HepG2 (cell line): ENCODE measurements at regions not wholly inside any gene's neighbourhood (a gene's known extent, or its start where the extent isn't known, plus 50 kb on each side); places are given as distances from the start of the nearest gene placed in this dataset.

Experiments used
- ATAC-seq: fragments of 200-7000 bp; cut with Tn5 transposase; 3 replicates; pipeline ENCODE4 v1.9.1; 2020; ENCODE audit warnings: mild to moderate bottlenecking, moderate library complexity
- BruUV-seq: library from RNA; stranded (reverse); fragments of 400-500 nt; replicated peaks from 2 replicates; lab custom pipeline; 2021; lab: Mats Ljungman, UMichigan
- CTCF ChIA-PET: fragments of 300-600 bp; formaldehyde crosslinking; extraction: SDS; loops from one replicate; lab custom pipeline; 2021; ENCODE audit warnings: low total read pairs, inconsistent platforms, low intra/inter-chr PET ratio; lab: Yijun Ruan, JAX
- POLR2A ChIA-PET: fragments of 350-600 bp; sonication (Branson Sonifier 250); formaldehyde crosslinking; loops from one replicate; lab custom pipeline; 2020; ENCODE audit warnings: antibody characterized with exemption, inconsistent platforms; lab: Yijun Ruan, JAX
- DNase-seq: peaks from one replicate; pipeline ENCODE4 v3.0.0-alpha.2; 2015; ENCODE audit warnings: low spot score
- FAIRE-seq: peaks from 3 replicates; lab custom pipeline; 2011; peaks lifted over from hg19 to GRCh38; lab: Jason Lieb, UNC
- H2AFZ ChIP-seq: one replicate; pipeline ENCODE4 v1.6.1; 2011; ENCODE audit warnings: low read length, inconsistent platforms
- H3K27ac ChIP-seq: fragments of 300-600 bp; 3 replicates; pipeline ENCODE4 v1.8.0; 2011; ENCODE audit warnings: mixed run types, mild to moderate bottlenecking, mixed read lengths, low read length, inconsistent platforms; ENCODE audit not compliant: insufficient read depth; ENCODE audit errors: extremely low read length
- H3K27me3 ChIP-seq, 2 experiments: fragments of 200-600 bp in 1 of 2; 2 replicates in 1 of 2; 3 replicates in 1 of 2; pipeline versions ENCODE4 v1.6.0 to v1.8.0; 2011; ENCODE audit warnings: low read length in 2 of 2, mild to moderate bottlenecking in 2 of 2, moderate library complexity in 2 of 2, inconsistent platforms in 1 of 2; ENCODE audit not compliant: insufficient read depth in 2 of 2, control insufficient read depth in 1 of 2
- H3K36me3 ChIP-seq, 2 experiments: fragments of 200-600 bp in 1 of 2; replicated peaks in 1 of 2; 2 replicates in 1 of 2; 3 replicates in 1 of 2; pipeline versions ENCODE4 v1.5.1 to v1.8.0; 2011; ENCODE audit warnings: low read length in 2 of 2, inconsistent platforms in 1 of 2; ENCODE audit not compliant: insufficient read depth in 2 of 2, control insufficient read depth in 1 of 2
- H3K4me1 ChIP-seq: 2 replicates; pipeline ENCODE4 v1.5.1; 2012; ENCODE audit warnings: low read length, inconsistent platforms; ENCODE audit not compliant: insufficient read depth
- H3K4me2 ChIP-seq: 2 replicates; pipeline ENCODE4 v1.6.0; 2011; ENCODE audit warnings: low read depth, low read length, inconsistent platforms
- H3K4me3 ChIP-seq, 3 experiments: fragments of 200-600 bp in 1 of 3; sonication (generic), shearing (Covaris generic) in 1 of 3; replicated peaks in 1 of 3; 2 replicates each; pipeline ENCODE4 v1.5.1; 2011 to 2016; ENCODE audit warnings: low read length in 3 of 3, inconsistent platforms in 2 of 3, low read depth in 2 of 3, mild to moderate bottlenecking in 2 of 3, control low read depth in 1 of 3, mixed read lengths in 1 of 3; ENCODE audit not compliant: insufficient read depth in 1 of 3
- H3K79me2 ChIP-seq: one replicate; pipeline ENCODE4 v1.6.1; 2011; ENCODE audit warnings: low read length, inconsistent platforms; ENCODE audit not compliant: insufficient read depth
- H3K9ac ChIP-seq: 2 replicates; pipeline ENCODE4 v1.6.0; 2011; ENCODE audit warnings: mild to moderate bottlenecking, low read depth, low read length, inconsistent platforms; ENCODE audit not compliant: insufficient read depth
- H3K9me3 ChIP-seq: 2 replicates; pipeline ENCODE4 v1.5.1; 2012; ENCODE audit warnings: mild to moderate bottlenecking, low read length
- H4K20me1 ChIP-seq: 2 replicates; pipeline ENCODE4 v1.6.0; 2011; ENCODE audit warnings: inconsistent platforms, mild to moderate bottlenecking, low read length, moderate library complexity; ENCODE audit not compliant: insufficient read depth
- HOXA3 ChIP-seq: sonication (generic); formaldehyde crosslinking; IDR thresholded peaks from 2 replicates; pipeline ENCODE4 v1.5.0; 2020; ENCODE audit warnings: missing genetic modification reagents
- KAT8 ChIP-seq: IDR thresholded peaks from 2 replicates; pipeline ENCODE4 v1.6.1; 2016; ENCODE audit warnings: missing genetic modification reagents, missing compliant biosample characterization
- SIN3B ChIP-seq: fragments of 150-350 bp; IDR thresholded peaks from 2 replicates; pipeline ENCODE4 v1.6.1; 2014; ENCODE audit warnings: low read length
- THYN1 ChIP-seq: sonication (generic); formaldehyde crosslinking; IDR thresholded peaks from 2 replicates; pipeline ENCODE4 v1.8.1; 2023; ENCODE audit warnings: low read depth, mild to moderate bottlenecking, moderate library complexity, missing genetic modification reagents, borderline replicate concordance
- ZBTB21 ChIP-seq: sonication (generic); formaldehyde crosslinking; IDR thresholded peaks from 2 replicates; pipeline ENCODE4 v1.4.0; 2020; ENCODE audit warnings: missing genetic modification reagents
- WGBS: methylation state at CpG from one replicate; pipeline ENCODE4 v1.1.6; 2017; ENCODE audit warnings: low lambda C conversion rate; 5-methylcytosine and 5-hydroxymethylcytosine counted together
- in situ Hi-C: cut with HindIII; loops from 2 replicates; pipeline ENCODE4 v1.10.0; 2017; ENCODE audit warnings: low pct_unique_long_range_greater_than_20kb; ENCODE audit not compliant: extremely low pct_ligation_motif_present
- intact Hi-C: fragments of 100-400 bp; cut with micrococcal nuclease; formaldehyde crosslinking; loops from one replicate; pipeline ENCODE4 v1.10.0; 2022; ENCODE audit not compliant: unreplicated experiment

- no peaks in the 10 kb centered on the region; a peak in 1 of 5 replicates for H3K27me3 ChIP-seq
- H3K4me3 ChIP-seq = no peak overlapping the region
- no peaks in the 10 kb centered on the region for H3K36me3 ChIP-seq
- H3K9ac ChIP-seq = no peak overlapping the region
- H4K20me1 ChIP-seq = no peaks in the 10 kb centered on the region
- ChIA-PET POLR2A (no interaction called here), CTCF (no interaction called here)
- H3K27ac ChIP-seq = no peak overlapping the region
- H3K79me2 ChIP-seq = no peaks in the 10 kb centered on the region
- H2AFZ ChIP-seq = no peak overlapping the region
- DNase-seq (no peak), FAIRE-seq (no peak), ATAC-seq (no peak)
- no peaks in the 10 kb centered on the region for H3K9me3 ChIP-seq
- H3K4me2 ChIP-seq = no peak overlapping the region
- BruUV-seq = no TSS peak
- in situ Hi-C loops (no loop called here), intact Hi-C loops (no loop called here)
- no peak for TF ChIP-seq HOXA3 (CRISPR knock-in tag)
- WGBS = 1% methylated on average over 2 of the region's 2 CpGs
- H3K4me1 ChIP-seq = no peaks in the 10 kb centered on the region
Observed at GRCh38 chr18:2448565-2449151, 122.6 kb downstream of the METTL4 start.

- ATAC-seq (no peak), DNase-seq (no peak), FAIRE-seq (no peak)
- Histone ChIP-seq H3K79me2 (no peaks in the 10 kb centered on the region), H3K4me3 (no peak overlapping the region), H3K36me3 (no peaks in the 10 kb centered on the region), H2AFZ (no peak overlapping the region), H3K4me2 (no peak overlapping the region), H3K4me1 (no peaks in the 10 kb centered on the region), H4K20me1 (no peaks in the 10 kb centered on the region), H3K9me3 (no peaks in the 10 kb centered on the region), H3K9ac (no peak overlapping the region), H3K27ac (no peak overlapping the region), H3K27me3 (no peaks in the 10 kb centered on the region)
- intact Hi-C loops = loop anchor here (1.0 kb wide), 1 partner anchor 17 kb away; no protein-coding TSS in a partner anchor
- in situ Hi-C loops = no loop called here
- ChIA-PET CTCF (no interaction called here), POLR2A (no interaction called here)
- WGBS = 80% methylated on average over 1 of the region's 1 CpG
- no TSS peak for BruUV-seq
- no peak for TF ChIP-seq KAT8
- no peak for TF ChIP-seq THYN1 (CRISPR knock-in tag)
- TF ChIP-seq SIN3B = no peak
- TF ChIP-seq ZBTB21 (CRISPR knock-in tag) = no peak
Observed at GRCh38 chr18:2451556-2451955, 119.7 kb downstream of the METTL4 start.
